K562 (cell line): ENCODE measurements at regions not wholly inside any gene's neighbourhood (a gene's known extent, or its start where the extent isn't known, plus 50 kb on each side); places are given as distances from the start of the nearest gene placed in this dataset.

ENCODE experiments used
- ATAC-seq: fragments of 200-7000 bp; cut with Tn5 transposase; 3 replicates; pipeline ENCODE4 v1.9.1; 2020; ENCODE audit warnings: moderate library complexity
- BruUV-seq: library from RNA; stranded (reverse); fragments of 400-500 nt; replicated peaks from 2 replicates; lab custom pipeline; 2021; lab: Mats Ljungman, UMichigan
- CTCF ChIA-PET: fragments of 300-600 bp; formaldehyde crosslinking; extraction: SDS; loops from one replicate; lab custom pipeline; 2021; ENCODE audit warnings: low intra/inter-chr PET ratio; lab: Yijun Ruan, JAX
- POLR2A ChIA-PET: fragments of 300-600, 350-650 bp; sonication (Branson Sonifier 250); formaldehyde crosslinking; extraction: SDS; loops from one replicate; lab custom pipeline; 2021; ENCODE audit warnings: antibody characterized with exemption, inconsistent platforms; lab: Yijun Ruan, JAX
- DNase-seq, 4 experiments: peaks; one replicate each; pipeline versions ENCODE4 v3.0.0 to v3.0.0-alpha.2; 2011 to 2018; ENCODE audit warnings: low spot score in 3 of 4, mixed read lengths in 3 of 4; ENCODE audit errors: extremely low read depth in 1 of 4
- FAIRE-seq: peaks from 2 replicates; lab custom pipeline; 2011; peaks lifted over from hg19 to GRCh38; lab: Jason Lieb, UNC
- H2AFZ ChIP-seq: 2 replicates; pipeline ENCODE4 v1.6.0; 2011; ENCODE audit warnings: low read depth, low read length, control low read depth, inconsistent platforms
- H3K27ac ChIP-seq: fragments of 200-600 bp; 3 replicates; pipeline ENCODE4 v1.8.0; 2011; ENCODE audit warnings: low read depth, mild to moderate bottlenecking, control low read depth, inconsistent platforms, low read length, moderate library complexity, mixed read lengths; ENCODE audit errors: extremely low read depth
- H3K27me3 ChIP-seq, 2 experiments: fragments of 300-600 bp in 1 of 2; 2 replicates in 1 of 2; 3 replicates in 1 of 2; pipeline versions ENCODE4 v1.6.0 to v1.8.0; 2011; ENCODE audit warnings: inconsistent platforms in 2 of 2, low read length in 2 of 2, mild to moderate bottlenecking in 1 of 2, mixed read lengths in 1 of 2, moderate library complexity in 1 of 2; ENCODE audit not compliant: control insufficient read depth in 2 of 2, insufficient read depth in 2 of 2
- H3K36me3 ChIP-seq: fragments of 300-600 bp; 3 replicates; pipeline ENCODE4 v1.8.0; 2011; ENCODE audit warnings: mild to moderate bottlenecking, low read length, inconsistent platforms; ENCODE audit not compliant: control insufficient read depth, insufficient read depth
- H3K4me1 ChIP-seq, 2 experiments: fragments of 200-600 bp in 1 of 2; replicated peaks in 1 of 2; 2 replicates in 1 of 2; 3 replicates in 1 of 2; pipeline versions ENCODE4 v1.5.1 to v1.8.0; 2011; ENCODE audit warnings: inconsistent platforms in 2 of 2, low read length in 2 of 2, mild to moderate bottlenecking in 1 of 2, mixed read lengths in 1 of 2, moderate library complexity in 1 of 2; ENCODE audit not compliant: control insufficient read depth in 2 of 2, insufficient read depth in 2 of 2
- H3K4me2 ChIP-seq: 2 replicates; pipeline ENCODE4 v1.6.1; 2011; ENCODE audit warnings: low read length, control low read depth, inconsistent platforms, mixed read lengths; ENCODE audit not compliant: insufficient read depth
- H3K4me3 ChIP-seq: fragments of 200-600 bp; sonication (generic), shearing (Covaris generic); 2 replicates; pipeline ENCODE4 v1.5.1; 2016; ENCODE audit warnings: control low read depth, inconsistent platforms
- H3K79me2 ChIP-seq: fragments of 200-600 bp; 3 replicates; pipeline ENCODE4 v1.8.0; 2011; ENCODE audit warnings: low read length, inconsistent platforms; ENCODE audit not compliant: control insufficient read depth, insufficient read depth
- H3K9ac ChIP-seq, 2 experiments: 2 replicates each; pipeline versions ENCODE4 v1.6.0 to v1.6.1; 2011; ENCODE audit warnings: low read depth in 2 of 2, low read length in 2 of 2, control low read depth in 1 of 2, inconsistent platforms in 1 of 2, mild to moderate bottlenecking in 1 of 2, mixed read lengths in 1 of 2; ENCODE audit not compliant: insufficient read depth in 1 of 2
- H3K9me1 ChIP-seq: one replicate; pipeline ENCODE4 v1.6.0; 2011; ENCODE audit warnings: inconsistent platforms, mild to moderate bottlenecking, low read length, moderate library complexity; ENCODE audit not compliant: control insufficient read depth, insufficient read depth
- H3K9me3 ChIP-seq: replicated peaks from 2 replicates; pipeline ENCODE4 v1.5.1; 2011; ENCODE audit warnings: low read depth, low read length, inconsistent platforms; ENCODE audit not compliant: control insufficient read depth, insufficient read depth
- H4K20me1 ChIP-seq: replicated peaks from 2 replicates; pipeline ENCODE4 v1.6.1; 2011; ENCODE audit warnings: low read length, inconsistent platforms, mixed read lengths; ENCODE audit not compliant: control insufficient read depth, insufficient read depth
- CHCHD3 ChIP-seq: fragments of 250-450 bp; sonication (Bioruptor Pico); IDR thresholded peaks from 2 replicates; pipeline ENCODE4 v2.1.2; 2022; ENCODE audit warnings: mild to moderate bottlenecking
- CREM ChIP-seq: IDR thresholded peaks from 2 replicates; pipeline ENCODE4 v1.6.1; 2014; ENCODE audit warnings: antibody characterized with exemption, low read depth
- CTCF ChIP-seq, 3 experiments: IDR thresholded peaks in 2 of 3; conservative IDR thresholded peaks in 1 of 3; 2 replicates each; pipeline ENCODE4 v1.5.1; 2011 to 2012; ENCODE audit warnings: low read length in 3 of 3, mild to moderate bottlenecking in 3 of 3, control low read depth in 2 of 3, improper control_type of control experiment in 1 of 3, inconsistent platforms in 1 of 3, low read depth in 1 of 3, mixed read lengths in 1 of 3, moderate library complexity in 1 of 3; ENCODE audit not compliant: insufficient read depth in 2 of 3
- CTCFL ChIP-seq: IDR thresholded peaks from 2 replicates; pipeline ENCODE4 v1.6.1; 2011; ENCODE audit warnings: borderline replicate concordance, low read depth, mild to moderate bottlenecking, moderate library complexity, low read length; ENCODE audit not compliant: insufficient read depth, poor library complexity, severe bottlenecking
- GATAD2B ChIP-seq: fragments of 450-650 bp; IDR thresholded peaks from 2 replicates; pipeline ENCODE4 v1.6.1; 2017; ENCODE audit warnings: mild to moderate bottlenecking, borderline replicate concordance
- IFI16 ChIP-seq: fragments of 250-450 bp; sonication (Bioruptor Pico); IDR thresholded peaks from 2 replicates; pipeline ENCODE4 v2.1.2; 2022; ENCODE audit warnings: mild to moderate bottlenecking, inconsistent platforms
- MTF1 ChIP-seq: fragments of 250-450 bp; sonication (Bioruptor Pico); IDR thresholded peaks from 2 replicates; pipeline ENCODE4 v1.9.0; 2021; ENCODE audit warnings: moderate library complexity, mild to moderate bottlenecking, inconsistent platforms, borderline replicate concordance
- RAD21 ChIP-seq, 2 experiments: fragments of 250-450 bp in 1 of 2; fragments of 450-650 bp in 1 of 2; sonication (Bioruptor Pico) in 1 of 2; formaldehyde crosslinking in 1 of 2; IDR thresholded peaks in 1 of 2; conservative IDR thresholded peaks in 1 of 2; 2 replicates each; pipeline versions ENCODE4 v1.4.0 to v1.8.0; 2020 to 2022; ENCODE audit warnings: mild to moderate bottlenecking in 2 of 2, moderate library complexity in 1 of 2
- RBM39 ChIP-seq: fragments of 200-400 bp; formaldehyde crosslinking; optimal IDR thresholded peaks from 2 replicates; pipeline ENCODE3; 2018; ENCODE audit warnings: low read depth, low read length
- RCOR1 ChIP-seq, 2 experiments: IDR thresholded peaks; 2 replicates each; pipeline ENCODE4 v1.6.1; 2012; ENCODE audit warnings: low read depth in 2 of 2, low read length in 2 of 2, borderline replicate concordance in 1 of 2, improper control_type of control experiment in 1 of 2
- RNF2 ChIP-seq: sonication (generic); IDR thresholded peaks from 2 replicates; pipeline ENCODE4 v1.6.1; 2016
- SMARCB1 ChIP-seq: IDR thresholded peaks from 2 replicates; pipeline ENCODE4 v1.6.1; 2011; ENCODE audit warnings: improper control_type of control experiment, low read depth; ENCODE audit not compliant: insufficient read length
- SMARCE1 ChIP-seq: fragments of 450-650 bp; IDR thresholded peaks from 2 replicates; pipeline ENCODE4 v1.7.1; 2016; ENCODE audit warnings: mild to moderate bottlenecking
- STAG1 ChIP-seq: sonication (generic); formaldehyde crosslinking; IDR thresholded peaks from 2 replicates; pipeline ENCODE4 v1.5.0; 2020; ENCODE audit warnings: missing genetic modification reagents, borderline replicate concordance
- ZNF311 ChIP-seq: fragments of 250-450 bp; sonication (Bioruptor Pico); IDR thresholded peaks from 2 replicates; pipeline ENCODE4 v1.4.0; 2020; ENCODE audit warnings: mild to moderate bottlenecking, moderate library complexity
- ZNF347 ChIP-seq: fragments of 450-650 bp; formaldehyde crosslinking; IDR thresholded peaks from 2 replicates; pipeline ENCODE4 v1.4.0; 2020; ENCODE audit warnings: low read depth, mild to moderate bottlenecking, moderate library complexity
- ZNF699 ChIP-seq: fragments of 250-450 bp; sonication (Bioruptor Pico); IDR thresholded peaks from 2 replicates; pipeline ENCODE4 v1.8.0; 2021; ENCODE audit warnings: mild to moderate bottlenecking, moderate library complexity; ENCODE audit not compliant: insufficient replicate concordance
- WGBS: fragments of 100-300 bp; shearing (Covaris generic); methylation state at CpG from one replicate; pipeline ENCODE4 v1.1.6; 2016; ENCODE audit warnings: low coverage, mixed read lengths; ENCODE audit not compliant: insufficient coverage; ENCODE audit errors: missing lambda C conversion rate; 5-methylcytosine and 5-hydroxymethylcytosine counted together
- in situ Hi-C: fragments of 300-500 bp; cut with MboI; formaldehyde crosslinking; loops from 4 replicates; pipeline ENCODE4 v1.15.0; 2018; ENCODE audit warnings: inconsistent platforms, mixed read lengths
- intact Hi-C: fragments of 100-400 bp; cut with micrococcal nuclease; formaldehyde crosslinking; loops from 2 replicates; pipeline ENCODE4 v1.14.2; 2022

- in situ Hi-C loops = loop anchor here (5.0 kb wide), 1 partner anchor 314 kb away; no protein-coding TSS in a partner anchor
- WGBS = 0% methylated on average over 11 of the region's 11 CpGs
- no peak; the same call in 2 of the 3 replicates for ATAC-seq
- H3K9ac ChIP-seq = no peak overlapping the region
- no peaks in the 10 kb centered on the region for H4K20me1 ChIP-seq
- no peaks in the 10 kb centered on the region for H3K9me1 ChIP-seq
- no TSS peak for BruUV-seq
- no peak overlapping the region for H3K4me2 ChIP-seq
- H3K79me2 ChIP-seq = no peaks in the 10 kb centered on the region
- peak; percentile 53 to 73 (median 56) for DNase-seq
- H3K9me3 ChIP-seq = no peaks in the 10 kb centered on the region
- H3K4me1 ChIP-seq = peaks cover 0 to 4% of the 10 kb centered on the region in 2 experiments; a peak in 2 of 5 replicates
- ChIA-PET CTCF (interaction anchor here (0.6 to 1.3 kb wide), 2 partner anchors 361 to 831 kb away, joined by 3 to 4 read pairs; no protein-coding TSS in a partner anchor), POLR2A (interaction anchor here (0.6 to 1.3 kb wide), 2 partner anchors 339 to 414 kb away, joined by 3 to 4 read pairs; no protein-coding TSS in a partner anchor)
- H3K4me3 ChIP-seq = no peak overlapping the region
- no peak overlapping the region for H3K27ac ChIP-seq
- peaks cover 0 to 11% of the 10 kb centered on the region in 2 experiments; a peak in 3 of 5 replicates for H3K27me3 ChIP-seq
- no peaks in the 10 kb centered on the region for H3K36me3 ChIP-seq
- intact Hi-C loops = loop anchor here (10.0 kb wide), 3 partner anchors 61 to 221 kb away; no protein-coding TSS in a partner anchor
- H2AFZ ChIP-seq = no peak overlapping the region
- peak; percentile 80 for FAIRE-seq
- no peak for TF ChIP-seq ZNF699 (CRISPR knock-in tag)
- no peak for TF ChIP-seq ZNF311 (CRISPR knock-in tag)
- no peak for TF ChIP-seq MTF1 (CRISPR knock-in tag)
- TF ChIP-seq RNF2 = no peak
- no peak for TF ChIP-seq GATAD2B
- TF ChIP-seq ZNF347 (CRISPR knock-in tag) = no peak
- no peak for TF ChIP-seq CHCHD3
- TF ChIP-seq CTCFL = no peak
- no peak for TF ChIP-seq IFI16 (CRISPR knock-in tag)
- no peak for TF ChIP-seq SMARCB1
- peak; percentile 80 to 96 (median 86) for TF ChIP-seq CTCF (IDR thresholded peaks at IDR 0.05 in 2 of 3, conservative IDR thresholded peaks at IDR 0.05 in 1 of 3; ENCODE audit: insufficient read depth in 2 of 3, low read depth in 1 of 3, low read length in 3 of 3)
- 0 out of 4 replicates have a peak, but pooled peaks of 1 of the 2 experiments have one; percentile 33 for TF ChIP-seq RCOR1 (IDR thresholded peaks at IDR 0.05; ENCODE audit: borderline replicate concordance in 1 of 2, low read depth in 2 of 2, low read length in 2 of 2)
- peak; percentile 35; the same call in 1 of the 2 replicates for TF ChIP-seq STAG1 (CRISPR knock-in tag)
- TF ChIP-seq CREM = peak; percentile 49
- no peak for TF ChIP-seq SMARCE1
- peak; percentile 47 to 70 for TF ChIP-seq RAD21 (CRISPR knock-in tag; conservative IDR thresholded peaks at IDR 0.05 in 1 of 2, IDR thresholded peaks at IDR 0.05 in 1 of 2)
- no peak for TF ChIP-seq RBM39
These were observed 78.0 kb upstream of the DRD5 start for GRCh38 chr4:9703391-9703790.
